NCI-H2196 (cell line): ENCODE measurements at regions not wholly inside any gene's neighbourhood (a gene's known extent, or its start where the extent isn't known, plus 50 kb on each side); places are given as distances from the start of the nearest gene placed in this dataset.

Experiments
- DNase-seq: peaks from one replicate; lab custom pipeline; 2025; ENCODE audit not compliant: unreplicated experiment; lab: John Stamatoyannopoulos, UW

GRCh38 chr12:124445826-124446225 lies 121.6 kb downstream of the NCOR2 start:
- no peak for DNase-seq

- DNase-seq: no peak
These were observed 122.2 kb downstream of the NCOR2 start for GRCh38 chr12:124445121-124445718.

GRCh38 chr12:124443931-124444712 lies 123.3 kb downstream of the NCOR2 start:
- no peak for DNase-seq

- DNase-seq: no peak
These were observed 124.5 kb downstream of the NCOR2 start for GRCh38 chr12:124442772-124443445.

GRCh38 chr12:124442281-124442680 lies 125.1 kb downstream of the NCOR2 start:
- no peak for DNase-seq

- DNase-seq: no peak
These were observed 125.8 kb downstream of the NCOR2 start for GRCh38 chr12:124441443-124442194.

- no peak for DNase-seq
These were observed 126.5 kb downstream of the NCOR2 start for GRCh38 chr12:124440841-124441381.

- no peak for DNase-seq
These were observed 127.3 kb downstream of the NCOR2 start for GRCh38 chr12:124440031-124440626.

- no peak for DNase-seq
These were observed 128.9 kb downstream of the NCOR2 start for GRCh38 chr12:124438437-124439056.

- DNase-seq: no peak
These were observed 129.6 kb downstream of the NCOR2 start for GRCh38 chr12:124437617-124438436.

- no peak for DNase-seq
These were observed 130.3 kb downstream of the NCOR2 start for GRCh38 chr12:124437121-124437520.

- no peak for DNase-seq
These were observed 131.0 kb downstream of the NCOR2 start for GRCh38 chr12:124436366-124436765.

- no peak for DNase-seq
These were observed 131.5 kb downstream of the NCOR2 start for GRCh38 chr12:124435806-124436345.

GRCh38 chr12:124434951-124435805 lies 132.2 kb downstream of the NCOR2 start:
- DNase-seq: no peak

- DNase-seq: no peak
These were observed 133.1 kb downstream of the NCOR2 start for GRCh38 chr12:124434354-124434753.

GRCh38 chr12:124433879-124434278 lies 133.5 kb downstream of the NCOR2 start:
- DNase-seq: no peak

GRCh38 chr12:124433147-124433874 lies 134.1 kb downstream of the NCOR2 start:
- no peak for DNase-seq

GRCh38 chr12:124432376-124432775 lies 135.0 kb downstream of the NCOR2 start:
- no peak for DNase-seq
